Coronary artery (tissue), 2 donors: ENCODE measurements at regions not wholly inside any gene's neighbourhood (a gene's known extent, or its start where the extent isn't known, plus 50 kb on each side); places are given as distances from the start of the nearest gene placed in this dataset.

Source experiments
- DNase-seq: peaks from one replicate; pipeline ENCODE4 v3.0.0-alpha.2; 2017; ENCODE audit warnings: low spot score
- H3K27ac ChIP-seq, 2 donors: fragments of 200-600 bp; sonication (generic); one replicate each; pipeline ENCODE4 v1.5.1; 2016 to 2019
- H3K4me3 ChIP-seq: fragments of 200-600 bp; sonication (generic); 2 replicates; pipeline ENCODE4 v1.5.1; 2016; ENCODE audit warnings: mild to moderate bottlenecking, moderate library complexity
- CTCF ChIP-seq: fragments of 200-600 bp; sonication (generic); IDR thresholded peaks from one replicate; pipeline ENCODE4 v1.5.1; 2019; ENCODE audit warnings: antibody characterized with exemption

DNA sequence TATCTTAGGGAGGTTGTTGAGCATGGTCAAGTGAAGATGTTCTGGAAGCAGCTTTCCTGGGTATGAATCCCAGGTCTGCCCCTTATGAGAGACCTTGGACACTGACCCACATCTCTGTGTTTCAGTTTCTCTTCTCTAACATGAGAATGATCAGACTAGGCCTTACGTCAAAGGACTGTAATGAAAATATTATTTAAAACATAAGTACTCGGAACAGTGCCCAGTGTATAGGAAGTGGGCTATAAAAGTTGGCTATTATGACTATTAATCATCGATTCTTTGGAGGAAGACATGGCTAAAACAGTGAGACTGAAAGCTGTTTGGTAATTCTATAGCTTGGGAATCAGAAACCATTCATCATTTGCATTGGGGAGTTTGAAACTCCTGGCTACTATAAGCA, 65.3 kb upstream of the MYO10 start:
- TF ChIP-seq CTCF = no peak
- H3K4me3 ChIP-seq = no peak overlapping the region

GRCh38 chr5:17004441-17005106, 68.5 kb upstream of the MYO10 start:
- Histone ChIP-seq H3K4me3 (no peak overlapping the region), H3K27ac (no peak overlapping the region)
- no peak for TF ChIP-seq CTCF
- no peak for DNase-seq

More for the DNA sequence above, 65.3 kb upstream of the MYO10 start:
- H3K27ac ChIP-seq = no peak overlapping the region
- no peak for DNase-seq

- no peak overlapping the region for H3K27ac ChIP-seq
Observed at GRCh38 chr5:17005107-17005828, 69.2 kb upstream of the MYO10 start.

GRCh38 chr5:17012289-17012688, 76.2 kb upstream of the MYO10 start:
- TF ChIP-seq CTCF = no peak
- H3K27ac ChIP-seq = no peak overlapping the region
- no peak overlapping the region for H3K4me3 ChIP-seq
- no peak for DNase-seq

More at GRCh38 chr5:17005107-17005828, 69.2 kb upstream of the MYO10 start:
- no peak overlapping the region for H3K4me3 ChIP-seq
- no peak for DNase-seq
- no peak for TF ChIP-seq CTCF

DNA sequence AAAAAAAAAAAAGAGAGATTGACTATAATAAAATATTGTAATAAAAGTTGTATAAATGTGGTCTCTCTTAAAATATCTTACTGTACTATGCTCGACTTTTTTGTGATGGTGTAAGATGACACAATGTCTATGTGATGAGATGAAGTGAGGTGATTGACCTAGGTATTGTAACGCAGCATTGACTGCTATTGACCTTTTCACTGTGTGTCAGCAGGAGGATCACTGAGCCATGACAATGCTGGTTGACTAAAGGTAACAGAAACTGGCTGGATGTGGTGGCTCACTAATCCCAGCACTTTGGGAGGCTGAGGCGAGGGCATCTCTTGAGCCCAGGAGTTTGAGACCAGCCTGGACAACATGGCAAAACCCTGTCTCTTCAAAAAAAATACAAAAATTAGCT, 78.6 kb upstream of the MYO10 start:
- TF ChIP-seq CTCF = no peak
- no peak for DNase-seq
- no peak overlapping the region for H3K4me3 ChIP-seq
- no peak overlapping the region for H3K27ac ChIP-seq

DNA sequence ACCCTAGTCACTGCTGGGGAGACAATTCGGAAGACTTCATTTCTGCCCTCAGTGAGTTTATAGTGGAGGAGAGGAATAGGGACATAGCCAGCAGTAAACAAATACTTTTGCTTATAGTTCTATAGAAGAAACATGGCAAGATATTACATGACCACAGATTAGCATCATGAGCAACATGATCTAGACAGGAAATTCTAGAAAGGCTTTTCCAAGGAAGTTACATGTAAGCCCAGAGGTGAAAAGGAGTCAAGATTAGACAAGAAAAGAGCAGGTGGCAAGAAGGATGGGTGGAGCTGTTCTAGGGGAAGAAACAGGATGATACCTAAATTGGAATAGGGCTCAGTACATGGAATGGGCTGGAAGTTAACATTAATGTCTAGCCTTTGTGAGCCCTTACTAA, 82.8 kb upstream of the MYO10 start:
- Histone ChIP-seq H3K27ac (no peak overlapping the region), H3K4me3 (no peak overlapping the region)
- no peak for DNase-seq
- TF ChIP-seq CTCF = no peak

DNA sequence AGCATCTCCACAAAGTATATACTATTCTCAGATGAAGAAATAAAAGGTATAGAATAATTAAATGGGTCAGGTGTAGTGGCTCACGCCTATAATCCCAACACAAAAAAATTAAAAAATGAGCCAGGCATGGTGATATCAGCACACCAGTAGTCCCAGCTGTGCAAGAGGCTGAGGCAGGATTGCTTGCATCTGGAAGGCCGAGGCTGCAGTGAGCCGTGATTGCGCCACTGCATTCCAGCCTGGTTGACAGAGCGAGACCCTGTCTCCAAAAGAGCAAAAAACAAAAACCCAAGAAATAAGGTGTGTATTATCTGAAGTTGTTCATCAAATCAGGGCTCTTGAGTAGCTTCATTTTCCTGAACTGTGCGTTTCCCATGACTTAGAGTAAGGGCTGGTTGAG, 83.2 kb upstream of the MYO10 start:
- H3K27ac ChIP-seq = no peak overlapping the region
- no peak for DNase-seq
- H3K4me3 ChIP-seq = no peak overlapping the region
- no peak for TF ChIP-seq CTCF
